ENCODE measurements at regions not wholly inside any gene's neighbourhood (a gene's known extent, or its start where the extent isn't known, plus 50 kb on each side); places are given as distances from the start of the nearest gene placed in this dataset.

DNA sequence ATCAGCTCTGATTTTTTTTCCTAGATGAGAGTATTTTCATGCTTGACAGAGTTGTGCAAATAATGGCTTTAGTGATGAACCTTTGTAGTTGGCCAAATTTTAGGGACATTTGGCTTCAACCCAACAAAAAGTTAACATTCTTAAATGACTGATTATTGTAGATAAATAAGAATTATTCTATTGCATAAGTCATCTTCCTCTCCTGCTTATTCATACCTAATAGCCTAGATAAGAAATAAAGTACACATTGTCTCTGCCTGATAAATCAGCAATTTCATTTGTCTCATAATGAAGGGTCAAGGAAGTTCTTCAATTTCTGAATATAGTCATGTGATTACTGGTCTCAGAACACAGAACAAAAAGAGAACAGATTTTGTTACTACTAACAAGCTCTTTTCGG, 428.9 kb upstream of the IL12A start:
- Histone ChIP-seq H3K9me2 (ENCODE audit: insufficient read depth) (no peaks in the 10 kb centered on the region), H3K4me3 (replicated peaks in 1 of 2; ENCODE audit: low read depth in 1 of 2, low read length in 2 of 2) (no peak overlapping the region), H3K9ac (ENCODE audit: low read length) (no peak overlapping the region), H4K20me1 (ENCODE audit: insufficient read depth) (no peaks in the 10 kb centered on the region), H3K4me2 (ENCODE audit: low read length) (no peak overlapping the region), H3K79me2 (ENCODE audit: insufficient read depth, low read length) (no peaks in the 10 kb centered on the region), H2AFZ (ENCODE audit: low read depth, low read length, poor library complexity, severe bottlenecking) (no peak overlapping the region), H3K9me3 (ENCODE audit: control insufficient read depth in 1 of 2, insufficient read depth in 1 of 2, low read depth in 1 of 2, low read length in 2 of 2) (no peaks in the 10 kb centered on the region), H3K36me3 (ENCODE audit: control insufficient read depth in 1 of 2, insufficient read depth in 2 of 2, low read length in 2 of 2) (no peaks in the 10 kb centered on the region), H3K4me1 (ENCODE audit: control insufficient read depth in 1 of 2, insufficient read depth in 2 of 2, low read length in 2 of 2) (no peaks in the 10 kb centered on the region), H3K27me3 (ENCODE audit: insufficient read depth, low read length) (0 out of 2 replicates have a peak, but pooled peaks cover 3% of the 10 kb centered on the region), H3K27ac (ENCODE audit: low read depth, low read length) (no peak overlapping the region)
- ATAC-seq = no peak
- no peak for DNase-seq (ENCODE audit: low read depth, low spot score)
- intact Hi-C loops (cut with micrococcal nuclease) = no loop called here
- BruUV-seq (replicated peaks) = no TSS peak
- TF ChIP-seq ELF1 (IDR thresholded peaks at IDR 0.05; ENCODE audit: borderline replicate concordance, low read depth) = no peak
- TF ChIP-seq POLR2AphosphoS5 (IDR thresholded peaks at IDR 0.05; ENCODE audit: low read depth, low read length) = no peak
- TF ChIP-seq, protein P1, sequence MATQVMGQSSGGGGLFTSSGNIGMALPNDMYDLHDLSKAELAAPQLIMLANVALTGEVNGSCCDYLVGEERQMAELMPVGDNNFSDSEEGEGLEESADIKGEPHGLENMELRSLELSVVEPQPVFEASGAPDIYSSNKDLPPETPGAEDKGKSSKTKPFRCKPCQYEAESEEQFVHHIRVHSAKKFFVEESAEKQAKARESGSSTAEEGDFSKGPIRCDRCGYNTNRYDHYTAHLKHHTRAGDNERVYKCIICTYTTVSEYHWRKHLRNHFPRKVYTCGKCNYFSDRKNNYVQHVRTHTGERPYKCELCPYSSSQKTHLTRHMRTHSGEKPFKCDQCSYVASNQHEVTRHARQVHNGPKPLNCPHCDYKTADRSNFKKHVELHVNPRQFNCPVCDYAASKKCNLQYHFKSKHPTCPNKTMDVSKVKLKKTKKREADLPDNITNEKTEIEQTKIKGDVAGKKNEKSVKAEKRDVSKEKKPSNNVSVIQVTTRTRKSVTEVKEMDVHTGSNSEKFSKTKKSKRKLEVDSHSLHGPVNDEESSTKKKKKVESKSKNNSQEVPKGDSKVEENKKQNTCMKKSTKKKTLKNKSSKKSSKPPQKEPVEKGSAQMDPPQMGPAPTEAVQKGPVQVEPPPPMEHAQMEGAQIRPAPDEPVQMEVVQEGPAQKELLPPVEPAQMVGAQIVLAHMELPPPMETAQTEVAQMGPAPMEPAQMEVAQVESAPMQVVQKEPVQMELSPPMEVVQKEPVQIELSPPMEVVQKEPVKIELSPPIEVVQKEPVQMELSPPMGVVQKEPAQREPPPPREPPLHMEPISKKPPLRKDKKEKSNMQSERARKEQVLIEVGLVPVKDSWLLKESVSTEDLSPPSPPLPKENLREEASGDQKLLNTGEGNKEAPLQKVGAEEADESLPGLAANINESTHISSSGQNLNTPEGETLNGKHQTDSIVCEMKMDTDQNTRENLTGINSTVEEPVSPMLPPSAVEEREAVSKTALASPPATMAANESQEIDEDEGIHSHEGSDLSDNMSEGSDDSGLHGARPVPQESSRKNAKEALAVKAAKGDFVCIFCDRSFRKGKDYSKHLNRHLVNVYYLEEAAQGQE (IDR thresholded peaks at IDR 0.05; ENCODE audit: low read depth) = no peak
- no peak for TF ChIP-seq RAD21 (IDR thresholded peaks at IDR 0.05; ENCODE audit: low read depth)
- TF ChIP-seq FOSL1 (IDR thresholded peaks at IDR 0.05; ENCODE audit: low read depth) = no peak
- no peak for TF ChIP-seq ZFX (IDR thresholded peaks at IDR 0.05)
- TF ChIP-seq EZH2phosphoT487 (IDR thresholded peaks at IDR 0.05; ENCODE audit: borderline replicate concordance) = no peak
- no peak for TF ChIP-seq CBX3 (IDR thresholded peaks at IDR 0.05; ENCODE audit: low read depth)
- TF ChIP-seq, protein P2, sequence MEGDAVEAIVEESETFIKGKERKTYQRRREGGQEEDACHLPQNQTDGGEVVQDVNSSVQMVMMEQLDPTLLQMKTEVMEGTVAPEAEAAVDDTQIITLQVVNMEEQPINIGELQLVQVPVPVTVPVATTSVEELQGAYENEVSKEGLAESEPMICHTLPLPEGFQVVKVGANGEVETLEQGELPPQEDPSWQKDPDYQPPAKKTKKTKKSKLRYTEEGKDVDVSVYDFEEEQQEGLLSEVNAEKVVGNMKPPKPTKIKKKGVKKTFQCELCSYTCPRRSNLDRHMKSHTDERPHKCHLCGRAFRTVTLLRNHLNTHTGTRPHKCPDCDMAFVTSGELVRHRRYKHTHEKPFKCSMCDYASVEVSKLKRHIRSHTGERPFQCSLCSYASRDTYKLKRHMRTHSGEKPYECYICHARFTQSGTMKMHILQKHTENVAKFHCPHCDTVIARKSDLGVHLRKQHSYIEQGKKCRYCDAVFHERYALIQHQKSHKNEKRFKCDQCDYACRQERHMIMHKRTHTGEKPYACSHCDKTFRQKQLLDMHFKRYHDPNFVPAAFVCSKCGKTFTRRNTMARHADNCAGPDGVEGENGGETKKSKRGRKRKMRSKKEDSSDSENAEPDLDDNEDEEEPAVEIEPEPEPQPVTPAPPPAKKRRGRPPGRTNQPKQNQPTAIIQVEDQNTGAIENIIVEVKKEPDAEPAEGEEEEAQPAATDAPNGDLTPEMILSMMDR (IDR thresholded peaks at IDR 0.05 in 2 of 3, conservative IDR thresholded peaks at IDR 0.05 in 1 of 3; ENCODE audit: borderline replicate concordance in 1 of 3, insufficient read depth in 1 of 3, low read depth in 2 of 3, low read length in 2 of 3) = no peak
- no peak for TF ChIP-seq EGR1 (IDR thresholded peaks at IDR 0.05; ENCODE audit: low read depth)
- TF ChIP-seq, protein P3, sequence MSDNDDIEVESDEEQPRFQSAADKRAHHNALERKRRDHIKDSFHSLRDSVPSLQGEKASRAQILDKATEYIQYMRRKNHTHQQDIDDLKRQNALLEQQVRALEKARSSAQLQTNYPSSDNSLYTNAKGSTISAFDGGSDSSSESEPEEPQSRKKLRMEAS (IDR thresholded peaks at IDR 0.05) = no peak
- TF ChIP-seq TCF7L2 (IDR thresholded peaks at IDR 0.05; ENCODE audit: borderline replicate concordance, extremely low read depth, insufficient read depth, insufficient read length) = no peak
- ChIA-PET POLR2A (no interaction called here), CTCF (no interaction called here), RAD21 (ENCODE audit: low non-redundant PET in 1 of 2, low total read pairs in 2 of 2, uncharacterized antibody in 2 of 2, unreplicated experiment in 2 of 2) (no interaction called here)

Measured in HCT116 (cell line).